ENCODE measurements at regions not wholly inside any gene's neighbourhood (a gene's known extent, or its start where the extent isn't known, plus 50 kb on each side); places are given as distances from the start of the nearest gene placed in this dataset.

GRCh38 chr4:81626851-81627250 is 155.1 kb upstream of the RASGEF1B start:
- no peak overlapping the region for H3K27ac ChIP-seq
- TF ChIP-seq, protein P1, sequence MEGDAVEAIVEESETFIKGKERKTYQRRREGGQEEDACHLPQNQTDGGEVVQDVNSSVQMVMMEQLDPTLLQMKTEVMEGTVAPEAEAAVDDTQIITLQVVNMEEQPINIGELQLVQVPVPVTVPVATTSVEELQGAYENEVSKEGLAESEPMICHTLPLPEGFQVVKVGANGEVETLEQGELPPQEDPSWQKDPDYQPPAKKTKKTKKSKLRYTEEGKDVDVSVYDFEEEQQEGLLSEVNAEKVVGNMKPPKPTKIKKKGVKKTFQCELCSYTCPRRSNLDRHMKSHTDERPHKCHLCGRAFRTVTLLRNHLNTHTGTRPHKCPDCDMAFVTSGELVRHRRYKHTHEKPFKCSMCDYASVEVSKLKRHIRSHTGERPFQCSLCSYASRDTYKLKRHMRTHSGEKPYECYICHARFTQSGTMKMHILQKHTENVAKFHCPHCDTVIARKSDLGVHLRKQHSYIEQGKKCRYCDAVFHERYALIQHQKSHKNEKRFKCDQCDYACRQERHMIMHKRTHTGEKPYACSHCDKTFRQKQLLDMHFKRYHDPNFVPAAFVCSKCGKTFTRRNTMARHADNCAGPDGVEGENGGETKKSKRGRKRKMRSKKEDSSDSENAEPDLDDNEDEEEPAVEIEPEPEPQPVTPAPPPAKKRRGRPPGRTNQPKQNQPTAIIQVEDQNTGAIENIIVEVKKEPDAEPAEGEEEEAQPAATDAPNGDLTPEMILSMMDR (conservative IDR thresholded peaks at IDR 0.05), result no peak

DNA sequence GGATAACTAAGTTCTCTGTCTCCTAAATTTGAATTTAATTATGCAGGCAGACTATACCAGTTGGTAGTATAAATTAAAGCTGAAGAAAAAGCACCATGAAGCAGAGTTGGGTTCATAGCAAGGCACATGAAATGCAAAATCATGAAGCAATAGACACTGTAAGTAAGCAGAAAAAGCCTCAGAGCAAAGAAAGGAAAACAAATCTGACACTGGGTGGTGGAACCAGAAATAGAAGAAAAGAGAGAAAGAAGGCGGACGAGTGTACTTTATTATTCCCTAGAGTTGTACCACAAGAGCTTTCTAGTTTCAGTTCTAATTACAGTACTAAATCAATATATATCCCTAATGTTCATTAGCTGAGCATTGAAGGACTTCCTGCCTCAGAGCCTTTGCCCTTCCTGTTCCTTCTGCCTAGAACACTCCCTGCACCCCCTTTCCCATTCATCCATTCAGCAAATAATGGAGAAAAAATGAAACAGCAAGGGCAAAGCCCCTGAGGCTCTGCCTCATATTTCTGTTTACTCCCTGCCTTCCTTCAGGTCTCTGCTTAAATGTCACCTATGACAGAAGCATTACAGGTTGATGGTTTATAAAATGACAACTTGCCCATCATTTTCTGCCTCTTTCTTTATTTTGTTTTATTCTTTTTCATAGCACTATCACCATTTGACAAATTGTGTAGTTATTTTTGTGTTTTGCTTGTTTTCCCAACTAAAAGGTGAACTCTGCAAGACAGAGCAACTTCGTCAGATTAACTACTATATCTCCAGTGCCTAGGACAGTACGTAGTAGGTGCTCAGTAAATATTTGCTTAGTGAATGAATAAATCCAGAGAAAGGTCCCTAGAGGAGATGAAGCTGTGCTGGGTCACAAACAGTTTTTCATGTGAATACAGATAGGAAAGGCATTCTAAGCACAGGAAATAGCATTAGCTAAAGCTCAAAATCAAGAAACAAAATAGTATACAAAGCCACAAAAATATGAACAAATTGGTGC is 154.0 kb upstream of the RASGEF1B start:
- no peak overlapping the region for H3K27ac ChIP-seq
- TF ChIP-seq, protein P1 (conservative IDR thresholded peaks at IDR 0.05), result no peak

GRCh38 chr4:81623434-81623833 is 151.7 kb upstream of the RASGEF1B start:
- TF ChIP-seq, protein P1 (conservative IDR thresholded peaks at IDR 0.05), result no peak
- H3K27ac ChIP-seq, result no peak overlapping the region

GRCh38 chr4:81622474-81623184 is 150.9 kb upstream of the RASGEF1B start:
- H3K27ac ChIP-seq, result no peak overlapping the region
- TF ChIP-seq, protein P1 (conservative IDR thresholded peaks at IDR 0.05), result no peak

- TF ChIP-seq, protein P1 (conservative IDR thresholded peaks at IDR 0.05), result no peak
- no peak overlapping the region for H3K27ac ChIP-seq
Measured at GRCh38 chr4:81622028-81622427, 150.3 kb upstream of the RASGEF1B start.

- TF ChIP-seq, protein P1 (conservative IDR thresholded peaks at IDR 0.05), result no peak
- no peak overlapping the region for H3K27ac ChIP-seq
Measured at GRCh38 chr4:81621490-81621889, 149.8 kb upstream of the RASGEF1B start.

GRCh38 chr4:81620442-81620841 is 148.7 kb upstream of the RASGEF1B start:
- TF ChIP-seq, protein P1 (conservative IDR thresholded peaks at IDR 0.05), result no peak

More at GRCh38 chr4:81620442-81620841, 148.7 kb upstream of the RASGEF1B start:
- H3K27ac ChIP-seq, result no peak overlapping the region

Data from VCaP (cell line).